NCI-H446 (cell line): ENCODE measurements at regions not wholly inside any gene's neighbourhood (a gene's known extent, or its start where the extent isn't known, plus 50 kb on each side); places are given as distances from the start of the nearest gene placed in this dataset.
"Not testable (repeated sequence)": the region's sequence is repeated elsewhere in the genome, so short reads cannot be mapped to it uniquely, and the experiment has no call there.

ENCODE experiments used
- DNase-seq, 2 experiments: peaks; one replicate each; lab custom pipeline; 2025; lab: John Stamatoyannopoulos, UW

GRCh38 chr6:134634466-134634865 is 315.4 kb downstream of the ALDH8A1 start:
- no peak for DNase-seq

GRCh38 chr6:134632982-134633940 is 315.3 kb upstream of the SGK1 start:
- DNase-seq = not testable (repeated sequence)

GRCh38 chr6:134632024-134632423 is 314.1 kb upstream of the SGK1 start:
- no peak for DNase-seq

- DNase-seq = no peak
Measured at GRCh38 chr6:134631398-134631924, 313.5 kb upstream of the SGK1 start.

- no peak for DNase-seq
Measured at GRCh38 chr6:134630508-134631121, 312.7 kb upstream of the SGK1 start.

- DNase-seq = no peak
Measured at GRCh38 chr6:134628154-134628553, 310.2 kb upstream of the SGK1 start.

- DNase-seq = no peak
Measured at GRCh38 chr6:134627707-134628106, 309.8 kb upstream of the SGK1 start.

GRCh38 chr6:134626589-134626988 is 308.7 kb upstream of the SGK1 start:
- DNase-seq = no peak

GRCh38 chr6:134626086-134626485 is 308.2 kb upstream of the SGK1 start:
- no peak for DNase-seq

- no peak for DNase-seq
Measured at GRCh38 chr6:134624781-134625180, 306.9 kb upstream of the SGK1 start.

- no peak for DNase-seq
Measured at GRCh38 chr6:134623401-134623800, 305.5 kb upstream of the SGK1 start.

- DNase-seq = no peak
Measured at GRCh38 chr6:134622382-134623173, 304.7 kb upstream of the SGK1 start.

- DNase-seq = no peak
Measured at GRCh38 chr6:134621858-134622257, 303.9 kb upstream of the SGK1 start.

GRCh38 chr6:134619789-134620188 is 301.9 kb upstream of the SGK1 start:
- no peak for DNase-seq

- no peak for DNase-seq
Measured at GRCh38 chr6:134619077-134619476, 301.2 kb upstream of the SGK1 start.

- DNase-seq = no peak
Measured at GRCh38 chr6:134614606-134615485, 296.9 kb upstream of the SGK1 start.

- not testable (repeated sequence) for DNase-seq
Measured at GRCh38 chr6:134612128-134612527, 294.2 kb upstream of the SGK1 start.

GRCh38 chr6:134610411-134610810 is 292.5 kb upstream of the SGK1 start:
- DNase-seq = no peak

- DNase-seq = no peak
Measured at GRCh38 chr6:134609716-134610261, 291.9 kb upstream of the SGK1 start.

GRCh38 chr6:134607411-134607810 is 289.5 kb upstream of the SGK1 start:
- DNase-seq = no peak

GRCh38 chr6:134605034-134605433 is 287.1 kb upstream of the SGK1 start:
- DNase-seq = no peak
